Dermis blood vessel endothelial cell (primary cell): ENCODE measurements at regions not wholly inside any gene's neighbourhood (a gene's known extent, or its start where the extent isn't known, plus 50 kb on each side); places are given as distances from the start of the nearest gene placed in this dataset.

Experiments used
- DNase-seq: peaks from one replicate; pipeline ENCODE4 v3.0.0; 2010

DNA sequence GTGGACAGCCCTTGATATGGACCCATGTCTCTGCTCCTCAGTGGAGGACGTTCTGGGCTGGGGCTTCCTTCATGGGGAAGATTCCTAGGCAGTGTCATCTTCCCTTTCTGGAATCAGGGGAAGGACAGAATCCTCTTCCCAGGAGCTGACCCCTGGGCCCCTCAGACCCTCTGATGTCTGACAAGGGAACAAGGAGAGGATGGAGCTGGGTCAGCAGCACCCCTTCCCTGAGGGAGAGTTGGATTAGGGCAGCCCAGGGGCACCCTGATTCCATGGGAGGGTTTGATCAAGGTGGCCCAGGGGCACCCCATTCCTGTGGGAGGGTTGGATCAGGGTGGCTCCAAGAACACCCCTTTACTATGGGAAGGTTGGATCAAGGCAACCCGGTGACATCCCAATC is 86.5 kb downstream of the ACKR3 start:
- no peak for DNase-seq

DNA sequence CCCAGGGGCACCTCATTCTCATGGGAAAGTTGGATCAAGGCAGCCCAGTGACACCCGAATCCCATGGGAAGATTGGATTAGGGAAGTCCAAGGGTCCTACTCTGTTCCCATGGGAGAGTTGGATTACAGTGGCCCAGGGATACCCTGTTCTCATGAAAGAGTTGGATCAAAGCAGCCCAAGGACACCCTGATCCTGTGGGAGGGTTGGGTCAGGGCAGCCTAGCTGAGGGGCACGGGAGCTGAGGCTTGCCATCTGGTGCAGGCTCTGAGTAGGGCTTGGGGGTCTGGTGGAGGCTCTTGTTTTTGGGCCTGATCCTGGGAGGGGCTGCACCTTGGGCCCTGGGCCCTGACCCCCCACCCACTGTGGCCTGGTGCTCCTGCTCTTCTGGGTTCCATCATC is 87.1 kb downstream of the ACKR3 start:
- DNase-seq, result no peak

DNA sequence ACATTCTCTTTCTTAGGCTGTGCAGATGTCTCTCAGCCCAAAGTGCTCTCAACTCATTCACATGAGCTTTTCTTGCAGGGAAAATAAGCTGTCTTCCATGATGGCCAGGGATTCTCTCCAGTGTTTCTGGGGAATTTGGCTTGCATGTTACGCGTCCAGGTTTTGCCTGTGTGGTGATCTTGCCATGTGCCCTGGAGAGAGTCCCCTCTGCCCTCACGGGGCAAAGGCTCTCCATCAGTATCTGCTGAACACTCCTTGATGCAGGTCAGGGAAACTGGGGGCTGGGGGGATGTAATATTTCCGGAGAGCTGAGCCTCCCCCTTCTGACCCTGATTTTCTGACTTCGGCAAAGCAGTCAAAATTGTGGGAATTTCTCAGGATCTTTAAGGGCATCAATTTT is 87.6 kb downstream of the ACKR3 start:
- DNase-seq, result no peak

DNA sequence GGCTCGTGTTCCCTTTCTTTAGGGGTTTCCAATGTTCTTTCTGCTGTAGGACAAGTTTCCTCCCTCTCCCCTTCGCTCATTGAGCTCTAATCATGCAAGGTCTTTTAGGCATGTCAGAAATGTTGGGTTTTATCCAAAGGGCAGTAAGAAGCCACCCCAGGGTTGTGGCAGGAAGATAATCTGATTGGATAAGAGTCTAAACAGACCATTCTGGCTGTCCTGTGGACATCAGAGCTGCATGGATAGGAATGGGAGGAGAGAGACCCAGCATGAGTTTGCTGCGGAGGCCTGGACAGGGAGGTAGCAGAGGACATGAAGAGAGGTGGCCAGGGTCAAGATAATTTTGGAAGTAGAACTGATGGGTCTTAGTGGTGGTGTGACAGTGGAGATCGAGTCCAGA is 88.2 kb downstream of the ACKR3 start:
- no peak for DNase-seq

DNA sequence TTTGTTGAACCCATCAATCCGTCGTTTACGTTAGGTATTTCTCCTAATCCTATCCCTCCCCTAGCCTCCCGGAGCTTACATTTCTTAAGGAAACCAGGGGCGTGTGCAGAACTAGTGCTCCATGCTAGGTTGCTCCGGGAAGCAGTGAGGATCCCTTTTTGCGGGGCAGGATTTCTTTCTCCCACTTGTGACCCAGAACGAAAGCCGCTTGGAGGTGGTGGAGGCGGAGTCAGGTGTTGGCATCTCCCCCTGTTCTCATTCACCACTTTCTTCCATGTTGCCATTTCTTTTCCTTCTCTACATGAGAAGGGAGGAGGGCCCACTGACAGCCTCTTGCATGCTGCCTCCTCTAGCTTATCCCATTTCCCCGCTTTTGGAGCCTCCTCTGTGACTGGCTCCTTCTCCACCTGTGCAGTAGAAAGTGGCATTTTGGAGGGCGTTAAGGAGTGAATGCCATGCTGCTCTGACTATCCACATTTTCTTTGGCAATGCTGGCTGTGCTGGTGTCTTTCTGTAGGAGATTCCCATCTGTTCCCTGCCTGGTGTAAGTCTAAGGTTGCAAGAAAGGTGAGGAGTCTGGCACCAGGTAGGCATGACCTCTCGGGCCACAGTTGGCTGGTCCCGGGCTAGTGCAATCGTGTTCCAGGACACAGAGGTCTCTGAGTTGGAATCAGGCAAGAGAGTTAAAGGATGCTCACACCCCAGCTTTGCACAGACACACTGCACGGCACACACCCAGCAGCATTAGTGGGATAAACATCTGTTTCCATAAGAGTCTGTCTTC is 89.5 kb downstream of the ACKR3 start:
- no peak for DNase-seq

DNA sequence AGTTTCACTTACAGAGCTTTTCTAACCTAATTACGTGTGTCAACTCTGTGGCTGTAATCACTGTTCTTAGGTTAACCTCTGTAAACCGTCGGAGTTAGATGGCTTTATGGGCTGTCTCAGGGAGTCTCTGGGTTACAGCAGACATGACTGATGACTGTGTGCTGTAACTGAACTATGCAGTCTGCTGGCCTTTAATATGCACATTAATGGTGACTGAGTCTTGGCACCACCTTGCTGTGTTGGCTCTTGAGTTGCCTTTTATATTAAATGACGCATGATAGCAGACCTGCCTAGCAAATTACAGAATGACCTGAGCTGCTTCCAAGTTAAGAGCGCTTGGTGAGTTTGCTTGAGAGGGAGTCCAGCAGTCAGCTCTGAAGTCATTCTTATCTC is 90.1 kb downstream of the ACKR3 start:
- DNase-seq, result no peak

DNA sequence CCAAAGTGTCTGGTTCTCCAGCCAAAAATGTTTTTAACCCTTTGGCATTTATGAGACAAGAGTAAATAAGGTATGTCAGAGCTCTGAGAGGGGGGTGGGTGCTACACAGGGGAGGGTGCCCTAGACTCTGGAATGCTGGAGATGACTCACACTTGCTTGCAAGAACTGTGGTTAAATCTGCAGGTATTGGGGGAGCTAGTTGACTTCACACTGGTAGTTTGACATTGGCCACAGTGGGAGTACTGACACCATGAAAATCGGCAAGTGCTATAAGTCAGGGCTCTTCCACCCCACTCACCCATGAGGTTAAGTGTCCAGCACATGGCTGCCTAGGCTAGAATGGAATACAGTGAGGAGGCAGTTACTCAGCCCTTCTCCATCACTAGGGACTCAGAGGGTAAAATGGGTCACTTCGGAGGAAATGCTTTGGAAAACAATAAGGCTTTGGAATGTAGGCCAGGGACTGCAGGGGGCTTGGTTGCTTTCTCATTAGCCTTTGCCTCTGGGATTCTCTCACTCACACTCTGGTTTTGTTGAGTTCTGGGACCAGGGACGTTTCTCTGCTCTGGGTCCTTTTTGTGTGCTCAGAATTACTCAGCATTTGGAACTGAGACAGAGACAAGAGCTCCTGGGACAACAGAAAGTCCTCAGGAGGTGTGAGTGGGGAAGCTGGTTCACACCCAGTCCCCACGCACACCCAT is 91.6 kb downstream of the ACKR3 start:
- DNase-seq, result peak; percentile 48

DNA sequence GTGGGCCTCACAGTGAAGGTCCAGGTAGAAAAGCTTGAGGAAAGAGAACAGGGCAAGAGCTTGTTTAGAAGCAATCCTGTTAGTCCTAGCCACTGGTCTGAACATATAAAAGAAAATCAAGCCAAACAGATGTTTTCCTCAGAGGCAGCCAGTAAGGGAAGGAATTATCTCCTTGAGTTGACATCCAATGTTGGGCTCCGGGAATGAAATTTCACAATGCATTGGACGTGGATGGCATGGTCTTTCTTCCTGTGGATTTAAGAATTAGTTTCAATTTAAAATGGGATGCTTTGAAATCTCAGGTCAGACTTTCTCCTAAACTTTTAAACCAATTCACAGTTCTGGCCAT is 92.1 kb downstream of the ACKR3 start:
- no peak for DNase-seq

DNA sequence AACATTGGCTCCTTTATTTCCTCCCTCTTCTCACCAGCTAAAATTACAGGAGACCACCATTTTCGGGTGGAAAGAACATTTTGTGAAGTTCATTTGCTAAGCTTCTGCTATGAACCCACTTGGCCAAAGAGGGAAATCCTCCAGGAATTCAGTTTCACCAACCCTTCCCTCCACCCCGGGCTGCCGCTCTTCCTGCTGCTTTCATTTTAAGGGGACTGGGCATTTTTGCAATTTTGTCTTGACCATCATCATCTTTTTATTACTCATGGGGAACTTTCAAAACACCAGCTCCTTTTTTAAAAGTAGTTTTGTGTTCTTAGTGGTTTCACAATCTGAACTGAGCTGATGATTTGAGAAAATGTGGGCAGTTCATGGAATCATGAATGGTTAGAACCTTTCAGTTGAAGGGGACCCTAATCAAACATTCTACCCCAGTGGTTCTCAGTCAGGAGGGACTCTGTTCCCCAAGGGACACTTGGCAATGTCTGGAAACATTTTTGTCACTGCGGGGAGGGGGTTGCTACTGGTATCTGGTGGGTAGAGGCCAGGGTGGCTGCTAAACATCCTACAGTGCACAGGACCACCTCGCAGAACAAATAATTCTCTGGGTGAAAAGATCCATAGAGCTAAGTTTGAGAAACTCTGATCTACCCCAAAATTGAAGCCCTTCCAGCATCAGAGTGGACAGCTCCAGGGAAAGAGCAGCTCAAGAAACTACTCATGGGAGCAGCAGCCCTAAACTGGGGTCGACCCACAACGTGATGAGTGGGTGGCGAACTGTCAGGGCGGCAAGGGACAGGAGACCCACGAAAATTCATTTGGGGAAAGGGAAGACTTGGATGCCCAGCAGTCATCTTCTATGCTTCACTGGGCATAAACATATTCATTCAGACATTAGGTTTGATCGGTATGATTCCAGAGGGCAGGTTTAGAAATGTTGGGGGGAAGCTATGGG is 92.9 kb downstream of the ACKR3 start:
- no peak for DNase-seq

DNA sequence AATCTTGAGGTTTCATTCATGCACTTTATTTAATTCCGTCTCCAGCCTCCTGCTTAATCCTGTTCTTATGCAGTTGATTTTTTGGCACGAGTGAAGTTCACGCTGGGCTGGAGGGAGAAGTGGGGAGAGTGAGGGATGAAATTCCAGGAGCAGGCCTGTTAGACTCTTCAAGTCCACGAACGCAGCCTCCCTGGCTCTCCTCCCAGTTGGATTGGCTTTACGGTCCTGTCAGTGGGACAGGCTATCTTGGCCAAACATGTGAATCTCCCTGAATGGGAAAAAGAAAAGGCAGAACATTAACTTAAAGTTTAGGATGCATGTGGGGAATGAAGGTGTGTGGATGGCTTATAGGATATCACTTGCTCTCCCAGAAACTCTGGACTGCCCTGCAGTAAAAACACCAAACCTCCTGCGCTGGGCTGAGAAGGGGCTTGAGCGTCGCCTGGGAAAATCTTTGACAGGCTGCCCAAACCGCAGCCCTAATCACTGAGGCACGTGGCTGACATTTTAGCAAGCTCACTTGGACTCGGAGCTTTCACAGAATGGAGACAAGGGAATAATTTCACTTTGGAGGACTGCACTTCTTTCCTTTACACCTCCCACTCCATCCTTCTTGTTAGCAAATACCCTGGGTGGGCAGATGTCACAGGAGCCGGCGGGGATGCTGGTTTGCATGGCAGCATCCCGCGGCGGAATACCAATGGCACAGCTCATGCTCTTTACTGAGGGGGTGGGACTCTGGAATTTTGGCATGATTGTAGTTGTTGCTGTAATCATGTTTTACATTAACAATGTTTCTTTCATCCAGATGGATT is 93.9 kb downstream of the ACKR3 start:
- DNase-seq, result no peak

DNA sequence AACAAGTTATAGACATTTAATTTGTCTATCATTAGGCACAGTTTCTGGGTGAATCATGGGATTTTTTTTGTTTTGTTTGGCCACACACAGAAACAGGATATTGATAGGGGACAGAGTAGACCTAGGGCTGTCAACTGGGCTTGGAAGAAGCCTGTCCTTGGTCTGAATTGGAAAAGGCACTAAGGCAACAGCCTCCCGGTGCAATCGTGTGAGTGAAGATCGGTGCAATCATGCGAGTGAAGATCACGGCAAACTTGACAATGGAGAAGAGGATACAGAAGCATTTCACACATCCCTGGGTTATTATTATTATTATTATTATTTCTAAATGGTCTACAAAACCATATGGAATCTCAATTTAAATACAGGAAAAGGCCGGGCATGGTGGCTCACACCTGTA is 94.5 kb downstream of the ACKR3 start:
- no peak for DNase-seq

DNA sequence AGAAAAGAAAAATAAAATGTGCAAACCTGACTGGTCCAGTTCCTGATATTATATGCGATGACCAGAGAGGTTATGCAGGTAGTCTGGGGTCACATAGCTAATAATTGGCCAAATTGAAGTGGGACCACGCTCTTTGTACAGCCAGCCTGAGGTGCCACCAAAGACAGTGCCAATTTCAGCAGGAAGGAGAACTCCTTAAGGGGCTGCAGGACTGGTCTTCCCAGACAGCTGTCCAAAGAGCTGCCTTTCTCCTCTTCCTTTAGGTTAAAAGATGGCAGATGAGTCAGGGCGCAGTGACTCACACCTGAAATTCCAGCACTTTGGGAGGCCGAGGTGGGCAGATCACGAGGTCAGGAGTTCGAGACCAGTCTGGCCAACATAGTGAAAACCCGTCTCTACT is 95.5 kb downstream of the ACKR3 start:
- DNase-seq, result no peak

DNA sequence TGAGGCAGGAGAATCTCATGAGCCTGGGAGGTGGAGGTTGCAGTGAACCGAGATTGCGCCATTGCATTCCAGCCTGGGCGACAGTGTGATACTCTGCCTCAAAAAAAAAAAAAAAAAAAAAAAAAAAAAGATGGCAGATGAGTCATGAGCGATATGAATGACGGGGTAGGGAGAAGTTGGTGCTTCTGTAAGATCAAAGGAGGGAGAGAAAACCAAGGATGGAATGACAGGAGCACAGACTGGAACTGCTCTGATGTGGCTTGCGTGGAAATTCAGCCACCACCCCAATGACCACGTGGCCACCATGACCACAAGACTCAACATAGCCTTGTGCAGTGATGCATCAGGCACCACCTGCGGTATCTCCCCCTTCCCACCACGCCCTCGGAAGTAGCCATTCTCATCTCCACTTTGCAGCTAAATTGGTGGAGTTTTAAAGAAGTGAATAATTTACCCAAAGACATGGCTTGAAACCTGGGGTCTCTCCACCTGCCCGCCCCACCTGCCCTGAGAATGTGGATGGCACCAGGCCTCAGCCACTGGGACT is 96.0 kb downstream of the ACKR3 start:
- DNase-seq, result no peak

DNA sequence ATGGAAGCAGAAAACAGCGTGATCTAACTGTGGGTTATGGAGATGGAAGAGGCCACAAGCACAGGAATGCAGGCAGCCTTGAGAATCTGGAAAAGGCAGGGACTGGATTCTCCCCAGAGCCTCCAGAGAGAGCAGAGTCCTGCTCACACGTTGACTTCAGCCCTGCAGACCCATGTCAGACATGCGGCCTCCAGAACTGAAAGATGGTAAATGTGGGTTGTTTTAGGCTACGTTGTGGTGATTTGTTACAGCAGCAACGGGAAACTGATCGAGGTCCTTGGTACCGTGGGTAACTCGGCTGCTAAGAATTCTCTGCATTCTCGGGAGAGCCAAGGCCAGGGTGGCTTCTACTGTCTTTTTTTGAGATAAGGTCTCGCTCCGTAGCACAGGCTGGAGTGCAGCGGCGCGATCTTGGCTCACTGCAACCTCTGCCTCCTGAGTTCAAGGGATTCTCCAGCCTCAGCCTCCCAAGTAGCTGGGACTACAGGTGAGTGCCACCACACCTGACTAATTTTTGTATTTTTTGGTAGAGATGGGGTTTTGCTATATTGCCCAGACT is 97.1 kb downstream of the ACKR3 start:
- DNase-seq, result no peak

DNA sequence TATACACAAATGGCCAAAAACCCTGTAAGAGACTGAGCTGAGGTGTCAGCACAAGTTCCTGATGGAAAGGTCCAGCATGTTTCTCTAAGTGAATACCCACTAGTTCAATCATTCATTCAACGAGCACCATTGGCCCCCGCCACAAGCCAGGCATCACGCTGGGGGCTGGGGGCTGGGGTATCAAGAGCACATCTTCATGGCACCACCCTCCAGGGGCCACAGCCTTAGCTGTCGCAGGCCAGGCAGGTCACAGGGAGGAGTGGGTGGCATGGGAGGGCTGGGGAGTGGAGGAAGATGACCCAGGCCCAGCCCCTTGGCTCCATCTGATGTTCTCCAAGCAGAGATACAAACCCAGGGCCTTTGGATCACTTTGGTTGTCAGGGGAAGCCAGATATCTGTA is 97.9 kb downstream of the ACKR3 start:
- no peak for DNase-seq

DNA sequence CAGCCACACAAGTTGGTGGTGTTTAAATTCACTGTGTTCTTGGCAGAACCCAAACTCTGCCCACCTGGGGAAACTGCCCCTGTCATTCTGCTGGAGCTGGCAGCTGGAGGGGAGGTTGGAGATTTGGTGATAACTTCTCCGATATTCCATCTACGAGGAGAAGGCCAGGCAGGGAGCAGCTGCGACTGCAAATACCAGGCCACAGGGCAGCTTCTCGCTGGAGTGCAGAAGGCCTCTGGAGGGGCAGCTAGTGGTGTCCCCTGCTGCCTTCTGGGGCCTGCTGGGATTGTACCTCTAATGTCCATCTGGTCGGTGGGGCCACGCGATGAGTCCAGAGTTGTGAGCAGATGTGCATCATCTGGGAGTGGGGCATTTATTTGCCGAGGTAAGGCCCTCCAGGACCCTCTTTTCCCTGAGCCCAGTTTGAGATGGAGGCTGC is 98.9 kb downstream of the ACKR3 start:
- DNase-seq, result no peak

DNA sequence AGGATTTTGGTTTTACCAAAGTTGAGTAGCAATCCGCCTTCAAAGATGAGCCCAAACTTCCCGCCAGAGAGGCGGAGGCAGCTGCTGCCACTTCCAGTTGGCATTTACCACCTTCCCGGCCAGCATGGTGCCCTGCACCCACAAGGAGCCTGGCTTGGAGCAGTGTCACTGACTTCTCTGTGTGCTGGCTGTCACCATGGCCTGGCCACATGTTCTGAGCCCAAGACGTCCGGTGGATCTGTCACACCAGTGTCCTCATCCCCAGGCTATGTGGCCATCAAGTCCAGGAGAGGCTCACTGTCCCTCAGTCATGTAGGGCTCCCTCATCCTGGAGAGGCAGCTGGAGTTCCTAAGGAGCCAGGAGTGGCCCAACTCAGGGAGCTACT is 100.6 kb downstream of the ACKR3 start:
- DNase-seq, result no peak

DNA sequence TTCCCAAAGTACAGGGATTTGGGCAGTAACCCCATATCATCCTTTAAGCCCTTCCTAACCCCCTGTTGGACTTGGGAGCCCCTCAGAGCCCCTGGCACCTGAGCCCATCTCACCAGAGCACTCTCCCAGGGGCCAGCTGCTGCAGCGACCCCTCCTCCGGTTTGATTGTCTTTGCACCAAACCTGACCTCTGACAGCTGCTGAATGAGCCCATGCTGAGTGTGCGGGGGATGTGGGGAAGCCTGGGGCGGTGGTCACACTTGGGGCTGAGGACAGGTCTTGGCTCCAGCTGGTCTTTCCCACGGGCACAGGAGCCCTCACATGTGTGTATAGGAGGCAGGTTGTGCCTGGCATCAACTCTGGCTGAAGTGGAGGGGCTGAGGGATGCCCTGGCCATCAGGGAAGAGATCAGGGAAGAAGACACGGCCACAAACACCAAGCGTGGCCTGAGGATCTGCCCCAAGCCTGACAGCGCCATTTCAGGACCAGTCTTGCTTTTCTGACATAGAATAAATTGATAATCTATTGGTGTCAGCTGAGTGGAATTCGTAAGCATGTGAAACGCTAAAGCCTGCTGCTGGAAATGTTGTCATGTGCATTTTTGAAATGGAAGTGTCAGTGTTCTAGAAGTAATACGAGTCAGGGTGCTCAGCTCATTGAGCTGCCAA is 102.4 kb downstream of the ACKR3 start:
- DNase-seq, result no peak

DNA sequence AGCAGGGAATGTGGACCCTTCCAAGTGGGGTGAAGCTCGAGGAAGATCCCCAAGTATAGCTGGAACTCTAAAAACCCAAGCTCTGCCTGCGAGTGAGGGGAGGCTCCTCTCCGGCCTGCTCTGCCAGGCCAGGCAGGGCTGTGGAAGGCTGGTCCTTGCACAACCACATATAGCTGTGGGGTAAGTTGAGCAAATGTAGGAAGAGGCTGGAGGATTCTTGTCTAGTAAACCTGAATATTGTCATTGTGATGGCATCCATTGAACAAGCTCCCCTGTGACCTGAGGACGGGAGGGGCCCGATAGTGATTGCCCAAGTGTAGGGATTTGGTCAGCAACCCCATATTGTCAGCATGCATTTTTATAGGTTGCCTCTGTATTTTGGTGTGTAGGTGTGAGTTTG is 103.0 kb downstream of the ACKR3 start:
- no peak for DNase-seq

DNA sequence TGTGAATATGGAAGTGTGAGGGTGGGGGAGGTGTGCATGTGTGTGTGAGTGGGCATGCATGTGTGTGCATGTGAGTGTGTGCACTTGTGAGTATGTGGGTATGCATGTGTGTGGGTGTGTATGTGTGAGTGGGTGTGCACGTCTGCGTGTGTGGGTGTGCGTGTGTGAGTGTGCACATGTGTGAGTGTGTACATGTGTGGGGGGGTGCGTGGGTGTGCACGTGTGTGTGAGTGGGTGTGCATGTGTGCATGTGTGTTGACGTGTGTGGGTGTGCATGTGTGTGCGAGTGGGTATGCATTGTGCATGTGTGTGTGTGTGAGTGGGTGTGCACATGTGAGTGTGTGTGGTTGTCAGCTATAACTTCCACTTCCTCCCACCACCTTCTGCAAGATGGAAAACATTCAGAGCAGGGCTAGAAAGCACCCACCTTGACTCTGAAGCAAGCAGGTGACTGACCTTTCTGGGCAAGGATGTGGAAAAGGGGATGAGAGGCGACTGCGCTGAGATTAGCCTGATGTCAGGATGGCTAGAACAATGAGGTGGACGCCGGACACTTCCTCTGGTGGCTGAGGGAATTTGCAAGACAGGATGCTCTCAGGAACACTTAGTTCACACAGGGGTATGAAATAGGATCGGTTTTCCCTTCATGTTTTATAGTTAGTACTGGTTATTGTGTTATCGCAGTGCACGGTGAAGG is 103.6 kb downstream of the ACKR3 start:
- peak; percentile 71 for DNase-seq

DNA sequence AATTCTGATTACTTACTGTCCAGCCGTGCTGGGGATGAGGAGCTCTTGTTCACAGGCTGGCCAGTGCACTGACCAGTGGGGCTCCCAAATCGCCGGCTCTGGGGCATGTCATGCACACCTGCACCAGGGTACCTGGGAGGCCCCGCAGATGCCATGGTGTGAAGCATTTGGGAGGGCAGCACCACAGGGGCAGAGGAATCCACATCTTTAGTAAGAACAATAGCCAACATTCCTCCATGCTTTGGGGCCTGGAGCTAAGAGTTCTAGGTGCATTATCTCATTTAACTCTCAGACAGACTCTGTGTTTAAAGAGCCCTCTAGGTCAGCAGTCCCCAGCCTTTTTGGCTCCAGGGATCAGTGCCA is 104.2 kb downstream of the ACKR3 start:
- DNase-seq, result no peak
